Progenitor cell of endocrine pancreas (in vitro differentiated cells): ENCODE measurements at regions not wholly inside any gene's neighbourhood (a gene's known extent, or its start where the extent isn't known, plus 50 kb on each side); places are given as distances from the start of the nearest gene placed in this dataset.

Experiments
- DNase-seq: peaks from one replicate; pipeline ENCODE4 v3.0.0; 2021; ENCODE audit warnings: low spot score; ENCODE audit not compliant: unreplicated experiment
- H3K27ac Mint-ChIP-seq: 2 replicates; pipeline ENCODE4 v1.8.0; 2021; ENCODE audit warnings: mild to moderate bottlenecking, moderate library complexity, mixed read lengths
- H3K27me3 Mint-ChIP-seq: 2 replicates; pipeline ENCODE4 v1.8.0; 2021; ENCODE audit warnings: mixed read lengths
- H3K36me3 Mint-ChIP-seq: 2 replicates; pipeline ENCODE4 v1.8.0; 2022; ENCODE audit warnings: mixed read lengths; ENCODE audit not compliant: insufficient read depth
- H3K4me1 Mint-ChIP-seq: 2 replicates; pipeline ENCODE4 v1.8.0; 2021; ENCODE audit warnings: low read depth, mixed read lengths
- H3K4me3 Mint-ChIP-seq: 2 replicates; pipeline ENCODE4 v1.8.0; 2021; ENCODE audit warnings: low read depth, mild to moderate bottlenecking, moderate library complexity, mixed read lengths
- H3K9me3 Mint-ChIP-seq: 2 replicates; pipeline ENCODE4 v1.8.0; 2021; ENCODE audit warnings: low read depth, mixed read lengths
- TF ChIP-seq, protein P1 (sequence below): fragments of 200-600 bp; sonication (generic); IDR thresholded peaks from one replicate; pipeline ENCODE4 v1.5.0; 2021; ENCODE audit warnings: antibody characterized with exemption, mild to moderate bottlenecking; ENCODE audit not compliant: unreplicated experiment

DNA sequence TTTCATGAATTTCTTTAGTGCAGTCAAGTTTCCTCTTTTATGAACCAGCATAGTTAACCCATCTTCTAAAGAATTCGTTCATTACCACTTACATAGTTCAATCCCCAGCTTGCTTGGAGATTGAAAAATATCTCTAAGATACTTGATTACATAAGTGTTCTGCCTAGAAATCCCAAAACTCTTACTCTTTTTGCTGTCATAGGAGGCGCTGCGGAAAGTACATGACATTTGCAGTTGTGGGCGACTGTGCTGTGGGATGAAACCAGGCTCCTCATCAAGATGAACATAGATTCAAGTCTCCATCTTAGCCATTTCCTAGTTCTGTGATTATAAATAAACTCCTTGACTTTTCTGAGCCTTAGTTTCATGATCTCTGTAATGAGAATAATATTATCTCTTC, 107.1 kb upstream of the SORBS2 start:
- no peak for DNase-seq
- Mint-ChIP-seq H3K4me1 (peaks cover 26% of the 10 kb centered on the region), H3K9me3 (peaks cover 4% of the 10 kb centered on the region), H3K36me3 (peaks cover 1% of the 10 kb centered on the region), H3K27me3 (peaks cover 29% of the 10 kb centered on the region), H3K27ac (no peak overlapping the region), H3K4me3 (no peak overlapping the region)
- TF ChIP-seq, protein P1, sequence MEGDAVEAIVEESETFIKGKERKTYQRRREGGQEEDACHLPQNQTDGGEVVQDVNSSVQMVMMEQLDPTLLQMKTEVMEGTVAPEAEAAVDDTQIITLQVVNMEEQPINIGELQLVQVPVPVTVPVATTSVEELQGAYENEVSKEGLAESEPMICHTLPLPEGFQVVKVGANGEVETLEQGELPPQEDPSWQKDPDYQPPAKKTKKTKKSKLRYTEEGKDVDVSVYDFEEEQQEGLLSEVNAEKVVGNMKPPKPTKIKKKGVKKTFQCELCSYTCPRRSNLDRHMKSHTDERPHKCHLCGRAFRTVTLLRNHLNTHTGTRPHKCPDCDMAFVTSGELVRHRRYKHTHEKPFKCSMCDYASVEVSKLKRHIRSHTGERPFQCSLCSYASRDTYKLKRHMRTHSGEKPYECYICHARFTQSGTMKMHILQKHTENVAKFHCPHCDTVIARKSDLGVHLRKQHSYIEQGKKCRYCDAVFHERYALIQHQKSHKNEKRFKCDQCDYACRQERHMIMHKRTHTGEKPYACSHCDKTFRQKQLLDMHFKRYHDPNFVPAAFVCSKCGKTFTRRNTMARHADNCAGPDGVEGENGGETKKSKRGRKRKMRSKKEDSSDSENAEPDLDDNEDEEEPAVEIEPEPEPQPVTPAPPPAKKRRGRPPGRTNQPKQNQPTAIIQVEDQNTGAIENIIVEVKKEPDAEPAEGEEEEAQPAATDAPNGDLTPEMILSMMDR, result no peak

DNA sequence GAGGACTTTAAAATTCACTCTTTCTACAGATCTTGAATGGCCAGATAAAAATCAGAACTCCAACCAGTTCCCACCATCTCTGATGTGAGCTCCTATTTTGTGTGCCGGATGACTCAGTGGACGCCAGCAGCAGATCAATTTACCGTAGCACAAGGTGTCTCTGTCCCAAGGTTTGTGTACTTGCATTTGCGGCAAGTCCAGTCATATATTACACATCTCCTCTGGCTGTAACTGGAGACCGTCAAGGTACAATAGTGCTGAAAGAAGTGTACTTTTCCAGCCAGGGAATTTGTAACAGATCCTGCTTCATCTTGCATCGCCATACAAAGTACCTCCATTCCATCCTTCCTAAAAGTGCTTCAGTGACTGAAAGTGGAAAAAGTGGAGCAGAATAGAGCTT, 108.2 kb upstream of the SORBS2 start:
- Mint-ChIP-seq H3K4me1 (peaks cover 19% of the 10 kb centered on the region), H3K9me3 (peaks cover 8% of the 10 kb centered on the region), H3K36me3 (peaks cover 1% of the 10 kb centered on the region), H3K27me3 (peaks cover 29% of the 10 kb centered on the region), H3K4me3 (no peak overlapping the region), H3K27ac (no peak overlapping the region)
- DNase-seq, result no peak
- TF ChIP-seq, protein P1, result no peak

DNA sequence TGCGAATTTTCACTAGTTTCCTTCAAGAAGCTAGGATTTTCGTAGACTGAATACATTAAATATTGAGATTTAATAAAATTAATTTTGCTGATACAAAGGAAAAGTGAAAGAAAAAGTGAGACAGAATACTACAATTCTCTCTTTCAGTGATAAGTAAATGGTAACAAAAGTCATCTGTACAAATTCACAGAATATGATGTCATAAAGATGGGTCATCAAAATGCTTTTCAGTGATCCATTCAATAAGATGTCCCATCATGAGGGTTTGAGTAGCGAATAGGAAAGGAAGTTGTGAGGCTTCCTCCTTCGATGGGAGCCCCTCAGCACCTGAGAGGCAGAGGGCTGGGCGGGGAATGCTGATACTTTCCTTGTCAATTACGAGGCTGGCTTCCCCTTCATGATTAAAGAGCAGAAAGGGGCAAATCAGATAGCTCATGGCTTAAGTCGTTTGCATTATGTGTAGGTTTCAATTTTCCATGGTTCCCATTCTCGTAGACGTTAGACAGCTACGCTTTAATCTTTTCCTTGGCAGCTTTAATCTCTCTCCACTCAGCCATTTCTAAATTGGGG, 108.8 kb upstream of the SORBS2 start:
- TF ChIP-seq, protein P1, result no peak
- Mint-ChIP-seq H3K4me1 (peaks cover 15% of the 10 kb centered on the region), H3K4me3 (no peak overlapping the region), H3K36me3 (peaks cover 1% of the 10 kb centered on the region), H3K27ac (no peak overlapping the region), H3K27me3 (peaks cover 28% of the 10 kb centered on the region), H3K9me3 (peaks cover 8% of the 10 kb centered on the region)
- no peak for DNase-seq

DNA sequence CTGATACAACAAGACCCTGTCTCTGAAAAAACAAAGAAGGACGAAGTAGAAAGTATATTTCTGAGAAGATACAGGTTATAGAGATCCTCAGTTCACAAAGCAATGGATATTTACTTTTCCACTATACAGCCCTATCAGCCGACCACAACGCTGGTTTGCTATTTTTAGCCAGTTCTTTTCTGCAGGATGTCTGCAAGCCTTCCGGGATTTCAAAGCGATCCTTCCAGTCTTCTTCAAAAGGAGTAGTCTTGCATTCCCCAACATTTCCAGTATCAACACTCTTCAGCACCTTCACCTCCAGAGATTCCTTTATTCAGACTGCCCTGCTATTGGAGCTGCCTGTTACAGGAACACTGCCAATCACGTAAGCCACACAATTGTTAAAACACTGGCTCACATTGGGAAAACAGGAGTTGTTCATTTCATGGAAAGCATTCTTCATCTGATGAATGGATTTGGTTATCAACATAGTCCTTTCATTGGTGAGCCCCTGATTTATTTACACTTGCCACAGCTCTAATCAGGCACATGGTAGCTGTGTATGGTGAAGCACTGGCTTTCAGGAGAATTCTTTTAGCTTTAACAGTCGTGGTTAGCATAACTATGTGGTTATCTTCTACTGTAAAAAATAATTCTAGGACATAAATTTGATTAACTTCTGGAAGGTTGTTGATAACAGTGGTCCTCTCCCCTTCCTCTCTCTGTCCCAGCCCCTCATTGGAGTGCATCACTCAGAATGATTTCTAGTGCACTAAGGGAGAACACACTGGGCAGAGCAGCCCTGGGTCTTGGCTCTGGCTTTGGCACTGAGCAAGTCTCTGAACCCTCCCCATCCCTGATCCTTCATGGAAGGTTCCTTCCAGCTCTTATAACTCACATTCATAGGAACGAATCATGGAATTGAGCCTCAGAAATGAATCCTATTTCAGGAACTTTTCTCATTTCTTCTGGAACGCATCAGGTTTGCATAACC, 109.9 kb upstream of the SORBS2 start:
- peaks cover 26% of the 10 kb centered on the region for H3K27me3 Mint-ChIP-seq
- peaks cover 10% of the 10 kb centered on the region for H3K4me1 Mint-ChIP-seq
- peak overlapping the region; percentile 0 for H3K27ac Mint-ChIP-seq
- H3K4me3 Mint-ChIP-seq, result no peak overlapping the region
- peaks cover 8% of the 10 kb centered on the region for H3K9me3 Mint-ChIP-seq
- peaks cover 1% of the 10 kb centered on the region for H3K36me3 Mint-ChIP-seq
- TF ChIP-seq, protein P1, result no peak
- no peak for DNase-seq

DNA sequence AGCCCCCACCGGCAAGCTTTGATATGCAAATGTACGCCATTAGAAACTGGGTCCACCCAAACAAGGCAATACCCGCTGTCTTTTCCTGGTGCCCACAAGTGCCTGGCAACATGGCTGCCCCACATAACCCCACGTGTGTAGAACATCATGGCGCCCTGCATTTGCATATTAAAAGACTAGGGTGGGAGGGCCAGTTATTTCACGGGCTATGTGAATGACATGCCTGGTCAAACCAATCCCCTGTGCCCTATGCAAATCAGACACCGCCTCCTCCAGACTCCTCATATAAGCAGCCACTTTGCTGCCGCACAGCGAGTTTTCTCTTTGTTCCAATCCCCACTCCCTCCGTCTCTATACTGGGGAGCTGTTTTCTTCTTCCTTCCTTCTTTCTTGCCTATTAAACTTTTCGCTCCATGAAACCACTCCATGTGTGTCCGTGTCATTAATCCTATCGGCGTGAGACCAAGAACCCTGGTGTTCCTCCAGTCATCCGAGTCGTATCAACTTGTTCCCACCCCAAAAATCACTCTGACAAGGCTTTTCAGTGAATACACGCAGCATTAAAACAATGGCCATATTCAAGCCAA, 112.6 kb upstream of the SORBS2 start:
- Mint-ChIP-seq H3K4me3 (no peak overlapping the region), H3K4me1 (peaks cover 10% of the 10 kb centered on the region), H3K9me3 (peaks cover 8% of the 10 kb centered on the region), H3K27me3 (peaks cover 11% of the 10 kb centered on the region), H3K27ac (no peak overlapping the region), H3K36me3 (peaks cover 1% of the 10 kb centered on the region)
- no peak for DNase-seq
- TF ChIP-seq, protein P1, result no peak
